HG02852 (cell line): ENCODE measurements at regions not wholly inside any gene's neighbourhood (a gene's known extent, or its start where the extent isn't known, plus 50 kb on each side); places are given as distances from the start of the nearest gene placed in this dataset.

Experiments
- ATAC-seq: cut with Tn5 transposase; IDR thresholded peaks from one replicate; pipeline ENCODE4 v1.9.1; 2021; ENCODE audit warnings: mild to moderate bottlenecking, moderate library complexity; ENCODE audit not compliant: unreplicated experiment

DNA sequence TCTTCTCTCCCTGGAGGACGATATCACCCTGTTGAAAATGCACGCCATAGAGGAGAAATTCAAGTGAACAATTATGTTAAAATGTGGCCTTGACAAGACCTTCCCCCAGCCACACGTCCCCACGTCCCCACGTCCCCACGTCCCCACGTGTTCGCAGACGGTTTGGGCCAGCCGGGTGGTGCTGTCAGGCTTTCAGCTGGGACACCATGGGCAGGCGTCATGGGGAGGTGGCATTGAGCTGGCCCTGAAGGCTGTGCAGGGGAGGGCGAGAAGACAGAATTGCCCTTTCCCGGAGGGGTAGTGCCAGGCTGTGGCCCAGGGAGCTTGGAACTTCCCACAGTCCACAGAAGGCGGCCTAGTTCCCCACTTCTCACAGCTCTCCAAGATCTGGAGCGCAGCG lies 240.7 kb upstream of the RAB6C start:
- no peak for ATAC-seq

DNA sequence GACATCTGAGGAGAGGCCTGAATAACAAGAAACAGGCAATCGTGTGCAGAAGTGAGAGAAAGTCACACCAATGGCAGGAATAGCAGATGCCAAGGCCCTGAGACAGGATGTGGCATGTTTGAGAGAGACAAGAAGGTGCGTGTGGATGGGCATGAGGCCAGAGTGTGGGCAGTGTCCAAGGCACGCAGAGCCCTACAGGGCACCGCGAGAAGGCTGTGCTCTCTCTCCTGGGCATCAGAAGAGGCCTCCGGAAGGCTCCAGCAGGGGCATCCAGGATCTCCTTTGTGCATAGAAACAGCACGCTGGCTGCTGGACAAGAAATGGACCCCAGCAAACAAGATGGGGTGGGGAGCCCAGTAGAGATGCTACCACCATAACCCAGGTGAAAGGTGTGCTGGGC lies 239.0 kb upstream of the RAB6C start:
- no peak for ATAC-seq

DNA sequence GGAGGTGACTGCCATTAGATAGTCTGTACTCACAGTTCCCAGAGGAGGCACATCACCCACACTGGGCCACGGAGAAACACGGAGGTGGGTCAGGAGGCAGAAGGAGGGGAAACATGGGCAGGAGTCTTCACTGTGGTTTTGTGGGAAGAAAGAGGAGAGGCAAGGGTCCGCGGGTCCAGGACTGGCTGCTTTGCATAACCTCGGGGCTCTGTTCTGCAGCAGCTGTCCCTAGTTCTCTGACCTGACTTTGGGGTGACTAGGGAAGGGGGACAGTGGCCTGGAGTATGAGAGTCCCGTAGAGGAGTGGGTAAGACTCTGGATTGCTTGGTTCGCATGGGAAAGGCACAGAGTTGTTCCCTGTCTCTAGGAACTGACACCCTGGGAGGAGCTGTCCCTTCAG lies 238.3 kb upstream of the RAB6C start:
- ATAC-seq: no peak

GRCh38 chr2:129741623-129742022 lies 237.8 kb upstream of the RAB6C start:
- no peak for ATAC-seq

DNA sequence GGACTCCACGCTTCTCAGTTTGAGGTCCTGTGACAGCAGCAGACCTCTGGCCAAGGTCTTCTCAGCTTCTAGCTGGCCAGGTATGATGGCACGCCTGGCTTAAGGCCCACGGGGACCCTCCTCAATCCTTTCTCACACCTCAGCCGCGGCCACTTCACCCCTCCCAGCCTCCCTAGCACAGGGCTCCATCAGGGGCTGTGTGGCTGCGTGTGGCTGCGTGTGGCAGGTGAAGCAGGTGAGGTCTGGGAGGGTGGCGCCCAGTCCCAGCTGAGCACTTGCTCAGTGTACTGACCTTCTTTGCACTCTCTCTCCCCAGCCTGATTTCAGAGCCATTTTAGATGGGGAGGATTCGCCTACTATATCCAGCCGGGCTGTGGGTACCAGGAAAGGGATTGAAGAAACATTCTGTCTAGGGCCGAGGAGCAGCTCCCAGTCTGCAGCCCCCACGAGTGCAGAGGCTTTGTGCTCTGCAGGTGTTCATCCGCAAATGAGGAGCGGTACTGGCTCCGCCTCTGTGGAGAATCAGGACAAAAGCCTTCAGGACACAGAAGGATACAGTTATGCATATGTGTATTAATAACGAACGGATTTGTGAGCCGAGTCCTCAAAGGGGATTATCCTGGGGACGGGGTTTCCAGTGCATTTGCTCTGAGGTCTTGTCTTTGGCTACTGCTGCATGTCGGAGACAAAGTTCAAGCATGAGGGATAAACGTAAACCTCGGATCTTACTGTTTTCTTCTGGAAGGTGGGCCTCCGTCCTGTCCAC lies 236.9 kb upstream of the RAB6C start:
- no peak for ATAC-seq

DNA sequence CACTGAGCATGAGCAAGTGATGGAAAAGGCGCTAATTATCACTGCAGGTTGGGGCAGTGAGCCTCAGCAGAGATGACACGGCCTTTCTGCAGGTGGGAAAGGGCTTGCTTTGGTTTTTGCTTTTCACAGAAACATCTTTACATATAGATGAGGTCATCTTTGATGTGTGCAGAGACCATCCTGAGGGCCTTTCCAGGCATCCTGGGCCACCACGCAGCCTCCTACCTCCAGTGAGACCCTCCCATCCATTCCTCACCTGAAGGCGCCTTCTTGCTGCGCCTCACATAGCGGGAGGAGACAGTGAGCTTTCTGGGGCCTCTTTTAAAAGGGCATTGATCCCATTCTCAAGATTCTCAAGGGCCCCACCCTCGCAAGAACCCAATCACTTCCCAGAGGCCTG lies 235.3 kb upstream of the RAB6C start:
- no peak for ATAC-seq

DNA sequence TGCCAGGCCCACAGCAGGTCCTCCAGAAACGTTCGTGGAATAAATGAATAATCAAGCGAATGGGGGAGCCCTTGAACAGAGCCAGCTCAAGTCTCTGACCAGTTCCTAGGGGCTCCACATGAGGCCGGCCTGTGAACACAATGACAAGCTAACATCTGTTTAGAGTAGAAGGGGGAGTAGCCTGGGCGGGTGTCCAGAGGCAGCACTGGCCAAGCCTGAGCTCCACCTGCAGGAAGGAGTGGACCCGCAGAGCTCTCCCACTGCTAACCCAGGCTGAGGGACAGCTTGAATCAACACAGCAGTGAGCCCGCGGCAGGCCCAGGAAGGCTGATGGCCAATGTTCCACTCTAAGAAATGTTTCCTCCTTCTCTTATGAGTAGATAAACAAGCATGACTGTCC lies 234.8 kb upstream of the RAB6C start:
- ATAC-seq: no peak

- no peak for ATAC-seq
Measured at GRCh38 chr2:129747500-129748125, 231.9 kb upstream of the RAB6C start.

DNA sequence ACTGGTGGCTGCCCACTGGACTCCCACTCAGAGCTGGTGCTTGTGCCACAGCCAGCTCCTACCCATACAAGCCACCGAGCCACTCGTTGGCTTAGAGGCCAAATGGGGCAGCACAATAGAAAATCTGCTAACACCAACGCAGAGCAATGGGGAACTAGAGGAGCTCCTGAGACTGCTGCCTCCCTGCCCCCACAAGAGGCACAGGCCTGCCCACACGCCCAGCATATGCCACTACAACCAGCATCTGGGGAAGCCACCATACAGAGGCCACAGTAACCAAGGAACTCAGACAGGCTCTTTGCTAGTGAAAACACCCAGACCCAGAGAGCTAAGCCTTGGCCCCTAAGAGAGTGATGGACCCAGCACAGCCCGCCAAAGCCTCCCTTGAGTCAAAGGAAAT lies 231.2 kb upstream of the RAB6C start:
- no peak for ATAC-seq

DNA sequence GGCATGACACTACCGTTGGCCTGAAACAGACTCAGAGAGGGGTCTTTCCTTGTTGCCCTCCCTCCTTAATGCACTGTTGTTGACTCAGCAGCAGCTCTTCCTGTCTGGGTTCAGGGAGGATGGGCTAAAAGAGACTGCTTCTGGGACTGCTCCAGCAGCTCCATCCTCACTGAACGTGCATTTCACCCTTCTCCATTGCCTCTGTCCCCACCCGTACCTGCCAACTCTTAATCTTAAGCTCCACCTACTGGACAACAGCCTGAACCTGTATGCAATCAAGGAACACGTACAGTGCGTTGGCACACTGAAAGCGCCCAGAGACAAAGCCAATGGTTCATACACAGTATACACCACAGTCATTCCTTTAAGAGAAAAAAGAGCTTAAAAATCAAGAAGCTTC lies 230.8 kb upstream of the RAB6C start:
- ATAC-seq: no peak

- ATAC-seq: no peak
Measured at GRCh38 chr2:129751409-129751808, 228.1 kb upstream of the RAB6C start.

- ATAC-seq: no peak
Measured at GRCh38 chr2:129752176-129752575, 227.3 kb upstream of the RAB6C start.

GRCh38 chr2:129752686-129753085 lies 226.8 kb upstream of the RAB6C start:
- no peak for ATAC-seq

GRCh38 chr2:129753261-129753660 lies 226.2 kb upstream of the RAB6C start:
- no peak for ATAC-seq

DNA sequence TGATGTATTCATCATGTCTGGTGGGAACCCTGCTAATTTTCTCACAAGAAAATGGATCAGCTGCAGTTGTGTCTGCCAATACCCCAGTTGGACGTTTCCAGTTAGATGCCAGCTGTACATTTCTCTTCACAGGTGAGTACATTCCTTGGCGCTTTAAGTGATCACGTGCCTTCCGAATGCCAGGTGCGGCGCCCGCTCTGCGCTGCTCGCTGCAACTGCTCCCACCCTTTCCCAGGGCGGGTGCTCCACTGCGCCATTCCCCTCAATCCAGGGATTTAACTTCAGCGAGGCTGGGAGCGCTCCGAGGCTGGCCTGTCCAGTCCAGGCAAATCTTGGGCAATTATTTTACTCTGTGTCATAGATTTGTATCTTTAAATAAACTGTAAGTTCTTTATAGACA lies 225.0 kb upstream of the RAB6C start:
- no peak for ATAC-seq

- no peak for ATAC-seq
Measured at GRCh38 chr2:129754831-129755230, 224.6 kb upstream of the RAB6C start.

DNA sequence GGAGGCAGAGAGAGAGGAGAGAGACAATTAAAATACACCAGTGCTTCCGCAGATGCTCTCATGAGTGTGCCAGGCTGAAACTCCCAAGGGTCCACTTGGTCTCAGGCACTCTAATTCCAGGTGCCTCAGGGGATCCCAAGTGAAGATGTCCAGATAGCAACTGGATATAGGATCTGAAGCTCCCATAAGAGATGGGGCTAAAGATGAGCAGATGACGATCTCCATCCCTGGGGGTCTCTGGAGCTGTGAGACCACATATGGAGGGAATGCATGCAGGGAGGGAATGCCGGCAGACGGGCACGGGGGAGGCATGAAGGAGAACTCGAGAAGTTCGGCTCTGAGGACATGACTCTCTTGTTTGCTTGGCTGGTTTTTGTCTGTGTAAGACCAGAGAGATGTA lies 223.7 kb upstream of the RAB6C start:
- no peak for ATAC-seq

- no peak for ATAC-seq
Measured at GRCh38 chr2:129756276-129756675, 223.2 kb upstream of the RAB6C start.

- no peak for ATAC-seq
Measured at GRCh38 chr2:129757366-129757914, 222.0 kb upstream of the RAB6C start.

- ATAC-seq: no peak
Measured at GRCh38 chr2:129757915-129758783, 221.3 kb upstream of the RAB6C start.

- no peak for ATAC-seq
Measured at GRCh38 chr2:129758784-129759471, 220.5 kb upstream of the RAB6C start.
